HCT116 (cell line): ENCODE measurements at regions not wholly inside any gene's neighbourhood (a gene's known extent, or its start where the extent isn't known, plus 50 kb on each side); places are given as distances from the start of the nearest gene placed in this dataset.

Experiments
- ATAC-seq: fragments of 200-7000 bp; cut with Tn5 transposase; 2 replicates; pipeline ENCODE4 v1.9.1; 2020; ENCODE audit warnings: mild to moderate bottlenecking, moderate library complexity
- BruUV-seq: library from RNA; stranded (reverse); fragments of 400-500 nt; replicated peaks from 2 replicates; lab custom pipeline; 2021; lab: Mats Ljungman, UMichigan
- CTCF ChIA-PET: fragments of 300-600 bp; sonication (Branson Sonifier 250); formaldehyde crosslinking; loops from one replicate; lab custom pipeline; 2021; ENCODE audit warnings: antibody characterized with exemption; lab: Charles Lee
- POLR2A ChIA-PET: fragments of 300-600, 350-600 bp; sonication (Branson Sonifier 250); formaldehyde crosslinking; loops from one replicate; lab custom pipeline; 2021; ENCODE audit warnings: antibody characterized with exemption; lab: Charles Lee
- RAD21 ChIA-PET, 2 experiments: fragments of 300-600 bp; sonication (Branson Sonifier 250); formaldehyde crosslinking; loops; one replicate each; lab custom pipeline; 2023; ENCODE audit warnings: low total read pairs in 2 of 2; ENCODE audit not compliant: uncharacterized antibody in 2 of 2, unreplicated experiment in 2 of 2, low non-redundant PET in 1 of 2; lab: Charles Lee
- DNase-seq: peaks from one replicate; pipeline ENCODE4 v3.0.0-alpha.2; 2010; ENCODE audit warnings: low read depth, low spot score
- H2AFZ ChIP-seq: fragments of 200-600 bp; shearing (Covaris generic), sonication (generic); 2 replicates; pipeline ENCODE4 v1.6.1; 2017; ENCODE audit warnings: low read depth, mixed run types, mixed read lengths, antibody characterized with exemption, low read length; ENCODE audit not compliant: poor library complexity, severe bottlenecking
- H3K27ac ChIP-seq: 2 replicates; pipeline ENCODE4 v1.5.1; 2012; ENCODE audit warnings: low read depth, low read length
- H3K27me3 ChIP-seq: fragments of 200-600 bp; sonication (generic); 2 replicates; pipeline ENCODE4 v1.6.1; 2016; ENCODE audit warnings: mixed run types, low read length, mixed read lengths; ENCODE audit not compliant: insufficient read depth
- H3K36me3 ChIP-seq, 2 experiments: fragments of 200-500 bp in 1 of 2; fragments of 200-600 bp in 1 of 2; sonication (Bioruptor generic) in 1 of 2; sonication (generic) in 1 of 2; 2 replicates each; pipeline versions ENCODE4 v1.5.1 to v1.6.1; 2014 to 2016; ENCODE audit warnings: low read length in 2 of 2, inconsistent platforms in 1 of 2, mixed read lengths in 1 of 2, mixed run types in 1 of 2; ENCODE audit not compliant: insufficient read depth in 2 of 2, control insufficient read depth in 1 of 2
- H3K4me1 ChIP-seq, 2 experiments: fragments of 200-600 bp in 1 of 2; sonication (generic) in 1 of 2; 2 replicates each; pipeline versions ENCODE4 v1.5.1 to v1.6.1; 2012 to 2017; ENCODE audit warnings: low read length in 2 of 2, inconsistent platforms in 1 of 2, mild to moderate bottlenecking in 1 of 2, mixed read lengths in 1 of 2, mixed run types in 1 of 2, moderate library complexity in 1 of 2; ENCODE audit not compliant: insufficient read depth in 2 of 2, control insufficient read depth in 1 of 2
- H3K4me2 ChIP-seq: fragments of 200-600 bp; sonication (generic); 2 replicates; pipeline ENCODE4 v1.6.1; 2017; ENCODE audit warnings: mixed run types, low read length, mixed read lengths
- H3K4me3 ChIP-seq, 2 experiments: fragments of 200-600 bp in 1 of 2; sonication (generic) in 1 of 2; replicated peaks in 1 of 2; 2 replicates each; pipeline ENCODE4 v1.5.1; 2011 to 2016; ENCODE audit warnings: low read length in 2 of 2, control low read depth in 1 of 2, low read depth in 1 of 2, mild to moderate bottlenecking in 1 of 2, mixed read lengths in 1 of 2, mixed run types in 1 of 2
- H3K79me2 ChIP-seq: fragments of 200-600 bp; sonication (generic); 2 replicates; pipeline ENCODE4 v1.6.1; 2017; ENCODE audit warnings: mild to moderate bottlenecking, mixed run types, low read length, moderate library complexity, mixed read lengths; ENCODE audit not compliant: insufficient read depth
- H3K9ac ChIP-seq: fragments of 200-600 bp; sonication (generic); 2 replicates; pipeline ENCODE4 v1.6.1; 2016; ENCODE audit warnings: low read length, mixed read lengths
- H3K9me2 ChIP-seq: fragments of 200-600 bp; sonication (generic), shearing (Covaris generic); 2 replicates; pipeline ENCODE4 v1.6.1; 2017; ENCODE audit warnings: mixed run types, mild to moderate bottlenecking, moderate library complexity; ENCODE audit not compliant: insufficient read depth
- H3K9me3 ChIP-seq, 2 experiments: fragments of 200-500 bp in 1 of 2; fragments of 200-600 bp in 1 of 2; sonication (Bioruptor generic) in 1 of 2; sonication (generic) in 1 of 2; 2 replicates each; pipeline ENCODE4 v1.6.1; 2014 to 2017; ENCODE audit warnings: low read length in 2 of 2, mixed read lengths in 2 of 2, inconsistent platforms in 1 of 2, low read depth in 1 of 2, mild to moderate bottlenecking in 1 of 2, mixed run types in 1 of 2, moderate library complexity in 1 of 2; ENCODE audit not compliant: control insufficient read depth in 1 of 2, insufficient read depth in 1 of 2
- H4K20me1 ChIP-seq: fragments of 200-600 bp; sonication (generic), shearing (Covaris generic); 2 replicates; pipeline ENCODE4 v1.6.1; 2017; ENCODE audit warnings: mixed run types, mild to moderate bottlenecking, moderate library complexity; ENCODE audit not compliant: insufficient read depth
- CBX3 ChIP-seq: IDR thresholded peaks from 2 replicates; pipeline ENCODE4 v1.6.1; 2012; ENCODE audit warnings: low read depth
- CEBPB ChIP-seq: IDR thresholded peaks from 2 replicates; pipeline ENCODE4 v1.6.1; 2012; ENCODE audit warnings: low read depth
- ELF1 ChIP-seq: IDR thresholded peaks from 2 replicates; pipeline ENCODE4 v1.6.1; 2012; ENCODE audit warnings: low read depth, borderline replicate concordance
- EZH2 ChIP-seq: fragments of 200-600 bp; sonication (generic); IDR thresholded peaks from 2 replicates; pipeline ENCODE4 v1.6.1; 2017; ENCODE audit warnings: antibody characterized with exemption, mixed run types
- EZH2phosphoT487 ChIP-seq: fragments of 200-600 bp; IDR thresholded peaks from 2 replicates; pipeline ENCODE4 v1.6.1; 2018; ENCODE audit warnings: antibody characterized with exemption, borderline replicate concordance
- FOSL1 ChIP-seq: IDR thresholded peaks from 2 replicates; pipeline ENCODE4 v1.6.1; 2012; ENCODE audit warnings: low read depth
- JUND ChIP-seq: IDR thresholded peaks from 2 replicates; pipeline ENCODE4 v1.6.1; 2012
- RAD21 ChIP-seq: IDR thresholded peaks from 2 replicates; pipeline ENCODE4 v1.6.1; 2012; ENCODE audit warnings: low read depth, mild to moderate bottlenecking
- SIN3A ChIP-seq: IDR thresholded peaks from 2 replicates; pipeline ENCODE4 v1.6.1; 2012; ENCODE audit warnings: low read depth
- SRF ChIP-seq: IDR thresholded peaks from 2 replicates; pipeline ENCODE4 v1.6.1; 2012; ENCODE audit warnings: low read depth
- ZFX ChIP-seq: fragments of 450-650 bp; IDR thresholded peaks from 2 replicates; pipeline ENCODE4 v1.6.1; 2017
- intact Hi-C: fragments of 100-400 bp; cut with micrococcal nuclease; formaldehyde crosslinking; loops from 2 replicates; pipeline ENCODE4 v1.10.0; 2022
- TF ChIP-seq, protein P1 (sequence below): IDR thresholded peaks from 2 replicates; pipeline ENCODE4 v1.6.1; 2011; ENCODE audit warnings: mild to moderate bottlenecking, low read length, moderate library complexity; ENCODE audit not compliant: insufficient replicate concordance; ENCODE audit errors: extremely low read depth
- TF ChIP-seq, protein P2 (sequence below): IDR thresholded peaks from 2 replicates; pipeline ENCODE4 v1.6.1; 2012; ENCODE audit warnings: low read depth

DNA sequence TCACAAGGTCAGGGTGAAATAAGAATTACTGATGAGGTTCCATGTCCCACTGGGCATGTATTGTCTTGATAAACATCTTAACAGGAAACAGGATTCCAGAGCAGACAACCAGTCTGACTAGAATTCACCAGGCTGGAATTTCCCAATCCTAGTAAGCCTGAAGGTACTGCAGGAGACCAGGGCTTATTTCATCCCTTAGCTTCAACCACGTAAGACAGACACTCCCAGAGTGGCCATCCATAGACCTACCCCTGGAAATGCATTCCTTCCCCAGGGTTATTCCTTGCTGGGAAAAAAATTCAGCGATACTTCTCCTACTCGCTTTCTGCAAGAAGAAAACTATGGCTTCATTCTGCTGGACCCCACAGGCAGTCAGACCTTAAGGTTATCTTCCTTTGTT lies 785.4 kb downstream of the NR2F1-AS1 start:
- Histone ChIP-seq H4K20me1 (no peaks in the 10 kb centered on the region), H3K27ac (no peak overlapping the region), H3K36me3 (no peaks in the 10 kb centered on the region), H3K9me2 (no peaks in the 10 kb centered on the region), H3K79me2 (no peaks in the 10 kb centered on the region), H3K4me2 (no peak overlapping the region), H3K4me1 (peaks cover 0 to 5% of the 10 kb centered on the region in 2 experiments; a peak in 1 of 4 replicates), H3K9me3 (no peaks in the 10 kb centered on the region; a peak in 1 of 4 replicates), H3K9ac (no peak overlapping the region), H2AFZ (no peak overlapping the region), H3K4me3 (no peak overlapping the region), H3K27me3 (no peaks in the 10 kb centered on the region)
- BruUV-seq = no TSS peak
- ATAC-seq (no peak), DNase-seq (no peak)
- CTCF ChIA-PET = no interaction called here
- intact Hi-C loops = no loop called here
- POLR2A ChIA-PET = no interaction called here
- RAD21 ChIA-PET = no interaction called here
- TF ChIP-seq, protein P1, sequence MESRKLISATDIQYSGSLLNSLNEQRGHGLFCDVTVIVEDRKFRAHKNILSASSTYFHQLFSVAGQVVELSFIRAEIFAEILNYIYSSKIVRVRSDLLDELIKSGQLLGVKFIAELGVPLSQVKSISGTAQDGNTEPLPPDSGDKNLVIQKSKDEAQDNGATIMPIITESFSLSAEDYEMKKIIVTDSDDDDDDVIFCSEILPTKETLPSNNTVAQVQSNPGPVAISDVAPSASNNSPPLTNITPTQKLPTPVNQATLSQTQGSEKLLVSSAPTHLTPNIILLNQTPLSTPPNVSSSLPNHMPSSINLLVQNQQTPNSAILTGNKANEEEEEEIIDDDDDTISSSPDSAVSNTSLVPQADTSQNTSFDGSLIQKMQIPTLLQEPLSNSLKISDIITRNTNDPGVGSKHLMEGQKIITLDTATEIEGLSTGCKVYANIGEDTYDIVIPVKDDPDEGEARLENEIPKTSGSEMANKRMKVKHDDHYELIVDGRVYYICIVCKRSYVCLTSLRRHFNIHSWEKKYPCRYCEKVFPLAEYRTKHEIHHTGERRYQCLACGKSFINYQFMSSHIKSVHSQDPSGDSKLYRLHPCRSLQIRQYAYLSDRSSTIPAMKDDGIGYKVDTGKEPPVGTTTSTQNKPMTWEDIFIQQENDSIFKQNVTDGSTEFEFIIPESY = no peak
- TF ChIP-seq CBX3 = peak; percentile 77; the same call in 1 of the 2 replicates

DNA sequence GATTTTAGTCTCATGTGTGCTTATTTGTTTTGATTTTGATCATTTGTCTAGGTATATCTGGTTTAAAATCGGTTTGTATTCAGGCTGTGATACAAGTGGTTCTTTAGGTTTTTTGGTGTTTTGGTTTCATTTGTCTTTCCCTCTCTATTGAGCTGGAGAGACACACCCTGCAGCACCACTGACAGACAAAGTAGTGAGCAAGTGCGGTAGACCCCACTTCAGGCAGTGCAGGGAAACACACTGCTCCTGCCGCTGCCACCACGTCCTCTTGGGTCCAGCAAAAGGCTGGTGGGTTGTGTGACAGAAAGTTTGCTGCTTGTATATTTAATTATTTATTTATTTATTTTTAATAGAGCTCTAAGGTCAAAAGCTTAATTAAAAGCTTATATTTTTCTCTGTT lies 801.0 kb downstream of the NR2F1-AS1 start:
- DNase-seq (no peak), ATAC-seq (no peak)
- BruUV-seq = no TSS peak
- Histone ChIP-seq H3K4me1 (no peaks in the 10 kb centered on the region), H3K36me3 (no peaks in the 10 kb centered on the region), H3K4me3 (no peak overlapping the region), H2AFZ (peak overlapping the region; percentile 3), H3K27me3 (no peaks in the 10 kb centered on the region), H3K9ac (no peak overlapping the region), H3K4me2 (no peak overlapping the region), H4K20me1 (no peaks in the 10 kb centered on the region), H3K9me2 (no peaks in the 10 kb centered on the region), H3K79me2 (no peaks in the 10 kb centered on the region), H3K9me3 (no peaks in the 10 kb centered on the region), H3K27ac (no peak overlapping the region)
- CTCF ChIA-PET = no interaction called here
- RAD21 ChIA-PET = no interaction called here
- intact Hi-C loops = no loop called here
- TF ChIP-seq ZFX (no peak), EZH2phosphoT487 (no peak), SIN3A (no peak), FOSL1 (no peak), RAD21 (no peak), CEBPB (no peak), EZH2 (no peak), SRF (no peak), JUND (no peak), ELF1 (no peak), CBX3 (no peak)
- TF ChIP-seq, protein P2, sequence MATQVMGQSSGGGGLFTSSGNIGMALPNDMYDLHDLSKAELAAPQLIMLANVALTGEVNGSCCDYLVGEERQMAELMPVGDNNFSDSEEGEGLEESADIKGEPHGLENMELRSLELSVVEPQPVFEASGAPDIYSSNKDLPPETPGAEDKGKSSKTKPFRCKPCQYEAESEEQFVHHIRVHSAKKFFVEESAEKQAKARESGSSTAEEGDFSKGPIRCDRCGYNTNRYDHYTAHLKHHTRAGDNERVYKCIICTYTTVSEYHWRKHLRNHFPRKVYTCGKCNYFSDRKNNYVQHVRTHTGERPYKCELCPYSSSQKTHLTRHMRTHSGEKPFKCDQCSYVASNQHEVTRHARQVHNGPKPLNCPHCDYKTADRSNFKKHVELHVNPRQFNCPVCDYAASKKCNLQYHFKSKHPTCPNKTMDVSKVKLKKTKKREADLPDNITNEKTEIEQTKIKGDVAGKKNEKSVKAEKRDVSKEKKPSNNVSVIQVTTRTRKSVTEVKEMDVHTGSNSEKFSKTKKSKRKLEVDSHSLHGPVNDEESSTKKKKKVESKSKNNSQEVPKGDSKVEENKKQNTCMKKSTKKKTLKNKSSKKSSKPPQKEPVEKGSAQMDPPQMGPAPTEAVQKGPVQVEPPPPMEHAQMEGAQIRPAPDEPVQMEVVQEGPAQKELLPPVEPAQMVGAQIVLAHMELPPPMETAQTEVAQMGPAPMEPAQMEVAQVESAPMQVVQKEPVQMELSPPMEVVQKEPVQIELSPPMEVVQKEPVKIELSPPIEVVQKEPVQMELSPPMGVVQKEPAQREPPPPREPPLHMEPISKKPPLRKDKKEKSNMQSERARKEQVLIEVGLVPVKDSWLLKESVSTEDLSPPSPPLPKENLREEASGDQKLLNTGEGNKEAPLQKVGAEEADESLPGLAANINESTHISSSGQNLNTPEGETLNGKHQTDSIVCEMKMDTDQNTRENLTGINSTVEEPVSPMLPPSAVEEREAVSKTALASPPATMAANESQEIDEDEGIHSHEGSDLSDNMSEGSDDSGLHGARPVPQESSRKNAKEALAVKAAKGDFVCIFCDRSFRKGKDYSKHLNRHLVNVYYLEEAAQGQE = no peak
- TF ChIP-seq, protein P1 = no peak
- POLR2A ChIA-PET = no interaction called here
